B cell (primary cell): ENCODE measurements at regions not wholly inside any gene's neighbourhood (a gene's known extent, or its start where the extent isn't known, plus 50 kb on each side); places are given as distances from the start of the nearest gene placed in this dataset.

ENCODE experiments used
- ATAC-seq: fragments of 200-7000 bp; cut with Tn5 transposase; one replicate; pipeline ENCODE4 v1.10.0; 2021; ENCODE audit warnings: low read depth, mild to moderate bottlenecking, moderate number of reproducible peaks, moderate library complexity
- CTCF ChIA-PET: fragments of 350-600 bp; sonication (Branson Sonifier 250); formaldehyde crosslinking; loops from one replicate; lab custom pipeline; 2021; ENCODE audit warnings: antibody characterized with exemption, inconsistent platforms; lab: Charles Lee
- POLR2A ChIA-PET: fragments of 350-600 bp; sonication (Branson Sonifier 250); formaldehyde crosslinking; loops from one replicate; lab custom pipeline; 2021; ENCODE audit warnings: antibody characterized with exemption; lab: Charles Lee
- DNase-seq: peaks from one replicate; pipeline ENCODE4 v3.0.0; 2013
- H2AFZ ChIP-seq: 2 replicates; pipeline ENCODE4 v1.6.1; 2012; ENCODE audit warnings: mild to moderate bottlenecking, low read depth, low read length; ENCODE audit not compliant: insufficient read depth, poor library complexity, severe bottlenecking
- H3K27ac ChIP-seq, 2 donors: 1 replicate in 1 of 2; 2 replicates in 1 of 2; pipeline ENCODE4 v1.5.1; 2012 to 2013; ENCODE audit warnings: low read length in 2 of 2, mild to moderate bottlenecking in 2 of 2, moderate library complexity in 1 of 2
- H3K27me3 ChIP-seq, 4 experiments: fragments of 200-600 bp in 1 of 4; sonication (generic) in 1 of 4; replicated peaks in 1 of 4; 1 replicate in 2 of 4; 2 replicates in 2 of 4; pipeline versions ENCODE4 v1.6.1 to v1.7.0; 2013 to 2016; ENCODE audit warnings: low read length in 3 of 4, mild to moderate bottlenecking in 2 of 4, mixed read lengths in 1 of 4, moderate library complexity in 1 of 4; ENCODE audit not compliant: insufficient read depth in 4 of 4, control insufficient read depth in 3 of 4; ENCODE audit errors: control extremely low read depth in 1 of 4
- H3K36me3 ChIP-seq, 2 experiments: replicated peaks in 1 of 2; 1 replicate in 1 of 2; 2 replicates in 1 of 2; pipeline versions ENCODE4 v1.6.1 to v1.7.1; 2013; ENCODE audit warnings: low read length in 1 of 2; ENCODE audit not compliant: insufficient read depth in 2 of 2, control insufficient read depth in 1 of 2; ENCODE audit errors: control extremely low read depth in 1 of 2, extremely low read depth in 1 of 2
- H3K4me1 ChIP-seq, 2 donors: fragments of 200-600 bp in 1 of 2; sonication (generic) in 1 of 2; 1 replicate in 1 of 2; 2 replicates in 1 of 2; pipeline versions ENCODE4 v1.5.1 to v1.6.1; 2013 to 2017; ENCODE audit warnings: low read length in 2 of 2; ENCODE audit not compliant: control insufficient read depth in 2 of 2, insufficient read depth in 2 of 2
- H3K4me2 ChIP-seq: replicated peaks from 2 replicates; pipeline ENCODE3; 2012; ENCODE audit warnings: mild to moderate bottlenecking, low read depth, low read length; ENCODE audit not compliant: poor library complexity, severe bottlenecking
- H3K4me3 ChIP-seq, 5 experiments: fragments of 200-600 bp in 1 of 5; sonication (generic) in 1 of 5; 1 replicate in 3 of 5; 2 replicates in 2 of 5; pipeline versions ENCODE4 v1.5.1 to v1.7.0; 2011 to 2016; ENCODE audit warnings: low read length in 4 of 5, mild to moderate bottlenecking in 4 of 5, low read depth in 2 of 5, control low read depth in 1 of 5, moderate library complexity in 1 of 5; ENCODE audit not compliant: insufficient read depth in 1 of 5; ENCODE audit errors: control extremely low read depth in 1 of 5, extremely low read depth in 1 of 5
- H3K79me2 ChIP-seq: fragments of 200-600 bp; sonication (generic); one replicate; pipeline ENCODE4 v1.6.0; 2016; ENCODE audit warnings: low read length; ENCODE audit not compliant: control insufficient read depth, insufficient read depth
- H3K9ac ChIP-seq: fragments of 200-600 bp; sonication (generic); 2 replicates; pipeline ENCODE4 v1.6.1; 2017; ENCODE audit warnings: mild to moderate bottlenecking, low read length, moderate library complexity
- H3K9me3 ChIP-seq, 3 donors: one replicate each; pipeline versions ENCODE4 v1.6.1 to v1.7.1; 2013; ENCODE audit warnings: low read length in 2 of 3; ENCODE audit not compliant: control insufficient read depth in 2 of 3, insufficient read depth in 1 of 3; ENCODE audit errors: control extremely low read depth in 1 of 3
- H4K20me1 ChIP-seq: 2 replicates; pipeline ENCODE4 v1.6.0; 2012; ENCODE audit warnings: mild to moderate bottlenecking, low read length; ENCODE audit not compliant: insufficient read depth, control insufficient read depth, poor library complexity, severe bottlenecking
- H3K27ac Mint-ChIP-seq: one replicate; pipeline ENCODE4 v1.8.0; 2021; ENCODE audit warnings: mixed read lengths
- H3K27me3 Mint-ChIP-seq: one replicate; pipeline ENCODE4 v1.8.0; 2021; ENCODE audit warnings: mixed read lengths
- H3K4me1 Mint-ChIP-seq: one replicate; pipeline ENCODE4 v1.8.0; 2021; ENCODE audit warnings: mixed read lengths
- H3K4me3 Mint-ChIP-seq: one replicate; pipeline ENCODE4 v1.8.0; 2021; ENCODE audit warnings: mixed read lengths
- H3K9me3 Mint-ChIP-seq: one replicate; pipeline ENCODE4 v1.8.0; 2022; ENCODE audit warnings: mixed read lengths; ENCODE audit not compliant: insufficient read depth
- EZH2 ChIP-seq: IDR thresholded peaks from 2 replicates; pipeline ENCODE4 v1.6.1; 2012; ENCODE audit warnings: borderline replicate concordance, low read depth, mild to moderate bottlenecking, moderate library complexity, low read length; ENCODE audit not compliant: insufficient read depth, poor library complexity, severe bottlenecking
- WGBS: methylation state at CpG from one replicate; pipeline ENCODE4 v1.1.5; 2013; ENCODE audit warnings: missing lambda C conversion rate; ENCODE audit not compliant: insufficient coverage; 5-methylcytosine and 5-hydroxymethylcytosine counted together
- intact Hi-C: fragments of 100-400 bp; cut with micrococcal nuclease; formaldehyde crosslinking; loops from one replicate; pipeline ENCODE4 v1.10.0; 2022
- TF ChIP-seq, protein P1 (sequence below): fragments of 200-600 bp; IDR thresholded peaks from one replicate; pipeline ENCODE4 v1.8.0; 2022; ENCODE audit warnings: antibody characterized with exemption, mild to moderate bottlenecking

DNA sequence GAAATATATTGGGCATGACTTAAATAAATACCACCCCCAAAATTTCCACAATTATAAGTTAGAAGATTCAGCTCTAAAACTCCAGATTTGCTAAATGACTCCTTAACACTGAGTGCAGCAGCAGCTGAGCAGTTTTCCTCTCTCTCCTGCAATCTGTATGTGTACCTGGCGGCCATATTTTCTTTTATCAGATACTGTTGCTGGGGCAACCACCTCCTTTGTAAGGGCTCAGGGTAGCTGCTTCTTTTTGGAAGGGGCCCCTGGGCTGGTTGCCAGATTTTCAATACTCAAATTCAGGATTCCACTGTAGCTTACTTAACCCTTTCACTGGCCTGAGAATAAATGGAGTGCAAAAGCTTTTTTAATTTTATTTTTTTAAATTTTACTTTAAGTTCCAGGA lies 197.0 kb downstream of the TAF11L14 start:
- Histone ChIP-seq H3K79me2 (no peaks in the 10 kb centered on the region), H3K27me3 (no peaks in the 10 kb centered on the region), H4K20me1 (no peaks in the 10 kb centered on the region), H2AFZ (no peak overlapping the region), H3K4me1 (no peaks in the 10 kb centered on the region), H3K36me3 (no peaks in the 10 kb centered on the region), H3K9ac (no peak overlapping the region), H3K9me3 (no peaks in the 10 kb centered on the region), H3K4me2 (no peak overlapping the region), H3K4me3 (no peak overlapping the region), H3K27ac (no peak overlapping the region)
- Mint-ChIP-seq H3K4me1 (no peaks in the 10 kb centered on the region), H3K4me3 (no peak overlapping the region), H3K9me3 (peaks cover 2% of the 10 kb centered on the region), H3K27me3 (no peaks in the 10 kb centered on the region), H3K27ac (no peak overlapping the region)
- intact Hi-C loops = no loop called here
- ChIA-PET CTCF (interaction anchor here (1.1 kb wide), 1 partner anchor 615 kb away, joined by 3 read pairs; no protein-coding TSS in a partner anchor), POLR2A (no interaction called here)
- no peak for TF ChIP-seq EZH2
- TF ChIP-seq, protein P1, sequence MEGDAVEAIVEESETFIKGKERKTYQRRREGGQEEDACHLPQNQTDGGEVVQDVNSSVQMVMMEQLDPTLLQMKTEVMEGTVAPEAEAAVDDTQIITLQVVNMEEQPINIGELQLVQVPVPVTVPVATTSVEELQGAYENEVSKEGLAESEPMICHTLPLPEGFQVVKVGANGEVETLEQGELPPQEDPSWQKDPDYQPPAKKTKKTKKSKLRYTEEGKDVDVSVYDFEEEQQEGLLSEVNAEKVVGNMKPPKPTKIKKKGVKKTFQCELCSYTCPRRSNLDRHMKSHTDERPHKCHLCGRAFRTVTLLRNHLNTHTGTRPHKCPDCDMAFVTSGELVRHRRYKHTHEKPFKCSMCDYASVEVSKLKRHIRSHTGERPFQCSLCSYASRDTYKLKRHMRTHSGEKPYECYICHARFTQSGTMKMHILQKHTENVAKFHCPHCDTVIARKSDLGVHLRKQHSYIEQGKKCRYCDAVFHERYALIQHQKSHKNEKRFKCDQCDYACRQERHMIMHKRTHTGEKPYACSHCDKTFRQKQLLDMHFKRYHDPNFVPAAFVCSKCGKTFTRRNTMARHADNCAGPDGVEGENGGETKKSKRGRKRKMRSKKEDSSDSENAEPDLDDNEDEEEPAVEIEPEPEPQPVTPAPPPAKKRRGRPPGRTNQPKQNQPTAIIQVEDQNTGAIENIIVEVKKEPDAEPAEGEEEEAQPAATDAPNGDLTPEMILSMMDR = no peak
- DNase-seq (no peak), ATAC-seq (no peak)
- WGBS = 100% methylated on average over 1 of the region's 1 CpG

DNA sequence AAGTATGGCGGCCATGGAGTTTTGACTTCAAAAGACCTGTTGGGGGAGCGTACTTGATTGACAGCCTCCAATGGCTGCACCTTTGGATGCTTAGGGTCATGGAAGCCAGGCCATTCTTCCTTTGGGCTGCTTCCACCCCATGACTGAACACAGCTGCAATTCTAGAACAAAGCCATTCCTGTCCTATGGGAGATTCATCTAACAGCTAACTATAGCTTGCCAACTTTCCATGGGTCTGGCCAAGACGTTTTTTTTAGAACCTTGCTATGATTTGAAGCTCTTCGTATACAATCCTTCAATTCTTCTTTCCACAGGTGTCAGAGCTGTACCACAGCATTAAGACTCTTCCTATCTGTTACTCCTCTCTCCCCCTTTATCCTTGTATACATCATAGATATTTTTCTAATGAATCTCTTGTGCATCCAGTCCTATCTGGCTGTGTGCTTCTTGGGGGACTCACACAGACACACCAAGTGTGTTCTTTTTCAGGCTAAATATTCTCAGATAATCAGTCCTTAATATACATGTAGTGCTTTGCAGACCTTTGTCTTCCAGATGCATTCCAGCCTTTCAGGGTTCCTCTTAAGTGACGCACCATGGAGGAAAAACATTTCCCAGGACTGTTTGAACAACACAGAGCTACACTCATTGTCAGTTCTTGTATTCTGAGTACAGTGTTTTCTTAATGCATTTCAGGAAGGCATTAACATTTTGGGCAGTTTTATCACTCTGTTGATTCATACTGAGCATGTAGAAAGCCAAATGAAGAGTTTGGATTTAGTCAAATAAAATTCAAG lies 198.9 kb downstream of the TAF11L14 start:
- ATAC-seq = no peak
- H3K27ac ChIP-seq = no peak overlapping the region
- POLR2A ChIA-PET = no interaction called here

More for the DNA sequence above, 198.9 kb downstream of the TAF11L14 start:
- intact Hi-C loops = no loop called here
- Mint-ChIP-seq H3K9me3 (peaks cover 4% of the 10 kb centered on the region), H3K4me3 (no peak overlapping the region), H3K27me3 (no peaks in the 10 kb centered on the region), H3K27ac (no peak overlapping the region), H3K4me1 (no peaks in the 10 kb centered on the region)
- H4K20me1 ChIP-seq = no peaks in the 10 kb centered on the region
- CTCF ChIA-PET = no interaction called here
- H3K9me3 ChIP-seq = no peaks in the 10 kb centered on the region
- H3K9ac ChIP-seq = no peak overlapping the region
- H3K79me2 ChIP-seq = no peaks in the 10 kb centered on the region
- TF ChIP-seq EZH2 = no peak
- TF ChIP-seq, protein P1 = no peak
- WGBS = 86% methylated on average over 3 of the region's 5 CpGs
- no peaks in the 10 kb centered on the region for H3K4me1 ChIP-seq
- no peak overlapping the region for H3K4me3 ChIP-seq
- no peak overlapping the region for H3K4me2 ChIP-seq
- no peak for DNase-seq
- no peak overlapping the region for H2AFZ ChIP-seq
- H3K36me3 ChIP-seq = no peaks in the 10 kb centered on the region
- H3K27me3 ChIP-seq = no peaks in the 10 kb centered on the region
